Mammary epithelial cell (primary cell): ENCODE measurements at regions not wholly inside any gene's neighbourhood (a gene's known extent, or its start where the extent isn't known, plus 50 kb on each side); places are given as distances from the start of the nearest gene placed in this dataset.

ENCODE experiments used
- EZH2 ChIP-seq: IDR thresholded peaks from 2 replicates; pipeline ENCODE4 v1.6.1; 2012; ENCODE audit warnings: low read length, inconsistent platforms, borderline replicate concordance
- TF ChIP-seq, protein P1 (sequence below), 2 donors: IDR thresholded peaks in 1 of 2; conservative IDR thresholded peaks in 1 of 2; 2 replicates each; pipeline ENCODE4 v1.5.1; 2011 to 2012; ENCODE audit warnings: inconsistent platforms in 2 of 2, low read length in 2 of 2, mild to moderate bottlenecking in 2 of 2, control low read depth in 1 of 2, low read depth in 1 of 2; ENCODE audit not compliant: insufficient read depth in 1 of 2; ENCODE audit errors: extremely low read depth in 1 of 2

DNA sequence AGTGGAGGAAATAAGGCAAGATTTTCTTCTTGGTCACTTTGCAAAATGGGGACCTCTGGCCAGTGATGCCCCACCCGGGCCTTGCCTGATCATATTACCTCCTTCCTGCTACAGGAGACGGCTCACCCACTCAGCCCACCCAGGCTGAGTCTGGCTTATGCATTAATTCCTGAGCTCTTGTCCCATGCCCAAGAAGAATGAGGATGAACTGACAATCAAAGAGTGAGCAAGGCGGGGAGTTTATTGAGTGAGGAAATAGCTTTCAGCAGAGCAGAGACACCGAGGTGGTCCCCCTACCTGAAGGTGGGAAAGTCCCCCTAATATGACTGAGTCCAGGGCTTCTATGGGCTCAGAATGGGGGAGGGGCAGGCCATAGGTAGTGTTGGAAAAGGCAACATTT lies 107.5 kb downstream of the EOMES start:
- no peak for TF ChIP-seq EZH2
- TF ChIP-seq, protein P1, sequence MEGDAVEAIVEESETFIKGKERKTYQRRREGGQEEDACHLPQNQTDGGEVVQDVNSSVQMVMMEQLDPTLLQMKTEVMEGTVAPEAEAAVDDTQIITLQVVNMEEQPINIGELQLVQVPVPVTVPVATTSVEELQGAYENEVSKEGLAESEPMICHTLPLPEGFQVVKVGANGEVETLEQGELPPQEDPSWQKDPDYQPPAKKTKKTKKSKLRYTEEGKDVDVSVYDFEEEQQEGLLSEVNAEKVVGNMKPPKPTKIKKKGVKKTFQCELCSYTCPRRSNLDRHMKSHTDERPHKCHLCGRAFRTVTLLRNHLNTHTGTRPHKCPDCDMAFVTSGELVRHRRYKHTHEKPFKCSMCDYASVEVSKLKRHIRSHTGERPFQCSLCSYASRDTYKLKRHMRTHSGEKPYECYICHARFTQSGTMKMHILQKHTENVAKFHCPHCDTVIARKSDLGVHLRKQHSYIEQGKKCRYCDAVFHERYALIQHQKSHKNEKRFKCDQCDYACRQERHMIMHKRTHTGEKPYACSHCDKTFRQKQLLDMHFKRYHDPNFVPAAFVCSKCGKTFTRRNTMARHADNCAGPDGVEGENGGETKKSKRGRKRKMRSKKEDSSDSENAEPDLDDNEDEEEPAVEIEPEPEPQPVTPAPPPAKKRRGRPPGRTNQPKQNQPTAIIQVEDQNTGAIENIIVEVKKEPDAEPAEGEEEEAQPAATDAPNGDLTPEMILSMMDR (conservative IDR thresholded peaks at IDR 0.05 in 1 of 2, IDR thresholded peaks at IDR 0.05 in 1 of 2; ENCODE audit: extremely low read depth in 1 of 2, insufficient read depth in 1 of 2, low read depth in 1 of 2, low read length in 2 of 2) = no peak
